ENCODE measurements at regions not wholly inside any gene's neighbourhood (a gene's known extent, or its start where the extent isn't known, plus 50 kb on each side); places are given as distances from the start of the nearest gene placed in this dataset.
"Not testable (repeated sequence)": the region's sequence is repeated elsewhere in the genome, so short reads cannot be mapped to it uniquely, and the experiment has no call there.

DNA sequence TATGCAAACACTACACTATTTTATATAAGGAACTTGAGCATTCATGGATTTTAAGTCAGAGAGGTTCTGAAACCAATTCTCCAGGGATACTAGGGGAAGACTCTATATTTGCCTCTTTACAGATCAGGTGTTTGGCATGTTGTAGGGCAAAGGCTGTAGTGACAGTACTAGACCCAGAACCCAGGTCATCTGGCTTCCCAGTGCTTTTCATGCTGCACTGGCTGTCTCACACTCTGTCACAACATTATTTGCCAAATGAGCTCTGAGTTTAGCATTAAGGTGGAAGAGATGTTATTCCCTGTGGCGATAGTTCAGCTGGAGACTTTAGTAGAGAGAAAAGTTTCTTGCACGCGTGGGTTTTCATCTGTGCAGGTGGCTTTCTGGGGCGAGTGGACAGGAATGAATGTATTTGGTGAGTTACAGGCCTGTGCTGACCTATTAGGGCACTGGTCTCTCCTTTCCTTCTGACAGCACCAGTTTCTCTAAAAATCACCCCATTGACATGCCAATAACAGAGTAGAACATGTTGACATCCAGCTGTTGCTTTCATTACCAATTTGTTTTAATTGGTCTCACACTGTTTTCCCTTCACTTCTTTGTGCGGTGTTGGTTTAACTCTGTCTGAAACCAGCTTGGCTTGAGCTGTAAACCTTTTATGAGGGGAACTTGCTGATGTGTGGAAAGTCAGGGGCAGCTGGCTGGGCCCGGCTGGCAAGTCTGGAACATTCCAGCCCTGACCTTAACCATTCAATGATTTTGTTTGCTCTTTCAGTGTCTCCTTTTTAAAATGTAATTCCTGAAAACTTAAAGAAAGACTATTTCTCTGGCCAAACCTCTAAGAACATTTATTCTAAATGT is 643.0 kb upstream of the FAM98A start:
- Histone ChIP-seq H3K4me3 (ENCODE audit: low read depth in 1 of 2, low read length in 2 of 2) (no peak overlapping the region), H3K27ac (ENCODE audit: low read depth in 2 of 2, low read length in 1 of 2) (no peak overlapping the region), H3K9me3 (ENCODE audit: control insufficient read depth in 2 of 2, insufficient read depth in 1 of 2, low read depth in 1 of 2, low read length in 1 of 2) (peaks cover 0 to 6% of the 10 kb centered on the region in 2 donors), H3K4me1 (ENCODE audit: control insufficient read depth in 2 of 2, insufficient read depth in 2 of 2, low read length in 1 of 2) (no peaks in the 10 kb centered on the region), H3K36me3 (ENCODE audit: control insufficient read depth in 2 of 2, insufficient read depth in 2 of 2, low read length in 1 of 2) (no peaks in the 10 kb centered on the region), H3K27me3 (ENCODE audit: control insufficient read depth in 1 of 2, insufficient read depth in 2 of 2, low read length in 2 of 2) (no peaks in the 10 kb centered on the region)
- 64 to 69% methylated on average over 6 of the region's 6 CpGs for WGBS, 2 donors

DNA sequence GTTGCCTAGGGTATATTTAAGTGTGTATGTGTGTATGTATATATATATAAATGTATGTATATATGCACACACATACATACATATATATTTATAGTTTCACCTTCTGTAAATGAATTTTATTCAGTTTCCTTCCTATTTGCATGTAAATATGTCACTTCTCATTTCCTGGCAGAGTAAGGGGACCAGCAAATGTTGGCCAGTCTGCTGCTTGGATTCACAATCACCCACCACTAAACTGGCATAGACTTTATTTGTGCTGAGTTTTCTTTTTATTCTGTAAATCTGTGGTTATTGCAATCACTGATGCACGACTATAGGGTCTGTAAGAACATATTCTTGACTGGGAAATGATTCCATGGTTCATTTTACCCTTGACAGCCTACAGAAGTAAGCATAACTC is 640.4 kb upstream of the FAM98A start:
- Histone ChIP-seq H3K9me3 (ENCODE audit: control insufficient read depth in 2 of 2, insufficient read depth in 1 of 2, low read depth in 1 of 2, low read length in 1 of 2) (peaks cover 0 to 6% of the 10 kb centered on the region in 2 donors), H3K4me3 (ENCODE audit: low read depth in 1 of 2, low read length in 2 of 2) (no peak overlapping the region), H3K36me3 (ENCODE audit: control insufficient read depth in 2 of 2, insufficient read depth in 2 of 2, low read length in 1 of 2) (no peaks in the 10 kb centered on the region), H3K27me3 (ENCODE audit: control insufficient read depth in 1 of 2, insufficient read depth in 2 of 2, low read length in 2 of 2) (no peaks in the 10 kb centered on the region), H3K27ac (ENCODE audit: low read depth in 2 of 2, low read length in 1 of 2) (no peak overlapping the region), H3K4me1 (ENCODE audit: control insufficient read depth in 2 of 2, insufficient read depth in 2 of 2, low read length in 1 of 2) (no peaks in the 10 kb centered on the region)
- 49 to 70% methylated on average over 1 of the region's 1 CpG for WGBS, 2 donors

DNA sequence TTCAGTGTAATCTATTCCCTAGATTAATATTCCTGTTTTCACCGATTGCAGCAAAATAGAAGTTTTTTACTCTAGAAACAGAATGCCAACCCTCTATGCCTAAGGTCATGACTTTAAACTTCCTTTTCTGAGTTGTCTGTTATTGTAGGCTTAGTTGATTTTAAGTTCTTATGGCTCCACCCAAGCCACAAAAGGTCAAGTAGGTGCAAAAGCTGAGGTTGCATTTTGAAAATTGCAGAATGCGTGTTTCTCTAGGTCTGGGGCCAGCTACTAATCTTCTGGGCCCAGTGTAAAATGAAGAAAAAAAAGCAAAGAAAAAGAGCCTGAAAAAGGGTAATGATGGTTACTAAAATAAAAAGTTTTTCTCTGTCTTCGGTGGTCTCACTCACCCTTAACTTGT is 635.7 kb upstream of the FAM98A start:
- Histone ChIP-seq H3K4me1 (ENCODE audit: control insufficient read depth in 2 of 2, insufficient read depth in 2 of 2, low read length in 1 of 2) (no peaks in the 10 kb centered on the region), H3K4me3 (ENCODE audit: low read depth in 1 of 2, low read length in 2 of 2) (no peak overlapping the region), H3K27me3 (ENCODE audit: control insufficient read depth in 1 of 2, insufficient read depth in 2 of 2, low read length in 2 of 2) (no peaks in the 10 kb centered on the region), H3K9me3 (ENCODE audit: control insufficient read depth in 2 of 2, insufficient read depth in 1 of 2, low read depth in 1 of 2, low read length in 1 of 2) (peaks cover 0 to 6% of the 10 kb centered on the region in 2 donors), H3K27ac (ENCODE audit: low read depth in 2 of 2, low read length in 1 of 2) (no peak overlapping the region), H3K36me3 (ENCODE audit: control insufficient read depth in 2 of 2, insufficient read depth in 2 of 2, low read length in 1 of 2) (no peaks in the 10 kb centered on the region)
- 74 to 82% methylated on average over 3 of the region's 3 CpGs for WGBS, 2 donors

DNA sequence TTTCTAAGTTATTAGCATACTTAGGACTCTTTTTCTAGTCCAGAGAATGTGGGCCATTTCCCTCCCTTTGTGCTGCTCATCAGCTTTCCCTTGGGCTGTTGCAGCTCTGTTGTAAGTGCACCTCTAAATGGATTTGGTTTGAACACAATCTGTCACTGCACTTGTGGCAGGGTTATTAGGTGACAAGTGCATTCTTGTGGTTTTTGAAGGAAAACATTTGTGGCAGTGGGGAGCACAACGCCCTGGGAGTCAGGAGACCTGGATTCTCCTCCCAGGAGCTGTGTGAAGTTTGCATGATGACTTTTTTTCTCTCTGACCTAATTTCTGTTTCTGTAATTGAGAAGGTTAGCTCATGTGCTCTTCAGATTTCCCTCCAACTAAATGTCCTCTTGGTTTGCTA is 630.9 kb upstream of the FAM98A start:
- H3K9me3 ChIP-seq (ENCODE audit: control insufficient read depth in 2 of 2, insufficient read depth in 1 of 2, low read depth in 1 of 2, low read length in 1 of 2): no peaks in the 10 kb centered on the region
- no peaks in the 10 kb centered on the region for H3K36me3 ChIP-seq (ENCODE audit: control insufficient read depth in 2 of 2, insufficient read depth in 2 of 2, low read length in 1 of 2)
- no peak overlapping the region for H3K27ac ChIP-seq (ENCODE audit: low read depth in 2 of 2, low read length in 1 of 2)
- no peak overlapping the region for H3K4me3 ChIP-seq (ENCODE audit: low read depth in 1 of 2, low read length in 2 of 2)
- 43 to 49% methylated on average over 1 of the region's 1 CpG for WGBS, 2 donors
- no peaks in the 10 kb centered on the region for H3K27me3 ChIP-seq (ENCODE audit: control insufficient read depth in 1 of 2, insufficient read depth in 2 of 2, low read length in 2 of 2)
- no peaks in the 10 kb centered on the region for H3K4me1 ChIP-seq (ENCODE audit: control insufficient read depth in 2 of 2, insufficient read depth in 2 of 2, low read length in 1 of 2)

DNA sequence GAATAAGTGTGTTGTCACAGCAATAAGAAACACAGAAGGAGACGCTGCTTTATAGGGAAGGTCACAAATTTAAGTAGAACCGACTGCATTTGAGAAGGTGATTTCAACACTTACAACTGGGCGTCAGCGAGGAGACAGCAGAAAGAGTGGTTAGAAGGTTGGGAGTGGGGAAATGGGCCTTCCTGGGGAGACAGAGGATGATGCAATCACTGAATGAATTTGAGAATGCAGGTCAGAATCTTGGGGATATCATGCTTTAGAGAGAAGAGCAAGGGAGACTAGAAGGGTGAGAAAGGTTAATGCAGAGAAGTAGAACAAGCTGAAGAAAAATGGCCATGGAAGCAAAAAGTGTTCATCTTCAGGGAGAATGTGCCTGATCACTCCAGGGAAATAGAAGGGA is 616.1 kb upstream of the FAM98A start:
- Histone ChIP-seq H3K27me3 (ENCODE audit: control insufficient read depth in 1 of 2, insufficient read depth in 2 of 2, low read length in 2 of 2) (no peaks in the 10 kb centered on the region), H3K4me3 (ENCODE audit: low read depth in 1 of 2, low read length in 2 of 2) (no peak overlapping the region), H3K9me3 (ENCODE audit: control insufficient read depth in 2 of 2, insufficient read depth in 1 of 2, low read depth in 1 of 2, low read length in 1 of 2) (peaks cover 0 to 2% of the 10 kb centered on the region in 2 donors), H3K4me1 (ENCODE audit: control insufficient read depth in 2 of 2, insufficient read depth in 2 of 2, low read length in 1 of 2) (no peaks in the 10 kb centered on the region), H3K36me3 (ENCODE audit: control insufficient read depth in 2 of 2, insufficient read depth in 2 of 2, low read length in 1 of 2) (no peaks in the 10 kb centered on the region), H3K27ac (ENCODE audit: low read depth in 2 of 2, low read length in 1 of 2) (no peak overlapping the region)
- WGBS, 2 donors: 89 to 91% methylated on average over 4 of the region's 4 CpGs

DNA sequence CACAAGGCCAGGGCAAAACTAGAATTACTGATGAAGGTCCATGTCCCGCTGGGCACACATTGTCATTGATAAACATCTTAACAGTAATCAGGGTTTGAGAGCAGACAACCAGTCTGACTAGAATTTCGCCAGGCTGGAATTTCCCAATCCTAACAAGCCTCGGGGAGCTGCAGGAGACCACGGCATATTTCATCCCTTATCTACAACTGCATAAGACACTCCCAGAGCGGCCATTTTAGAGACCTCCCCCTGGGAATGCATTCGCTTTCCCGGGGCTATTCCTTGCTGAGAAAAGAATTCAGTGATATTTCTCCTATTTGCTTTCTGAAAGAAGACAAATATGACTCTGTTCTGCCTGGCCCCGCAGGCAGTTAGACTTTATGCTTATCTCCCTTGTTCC is 611.3 kb upstream of the FAM98A start:
- not testable (repeated sequence) for H3K4me1 ChIP-seq (ENCODE audit: control insufficient read depth in 2 of 2, insufficient read depth in 2 of 2, low read length in 1 of 2); H3K27ac ChIP-seq (ENCODE audit: low read depth in 2 of 2, low read length in 1 of 2); H3K27me3 ChIP-seq (ENCODE audit: control insufficient read depth in 1 of 2, insufficient read depth in 2 of 2, low read length in 2 of 2); H3K9me3 ChIP-seq (ENCODE audit: control insufficient read depth in 2 of 2, insufficient read depth in 1 of 2, low read depth in 1 of 2, low read length in 1 of 2); H3K4me3 ChIP-seq (ENCODE audit: low read depth in 1 of 2, low read length in 2 of 2); H3K36me3 ChIP-seq (ENCODE audit: control insufficient read depth in 2 of 2, insufficient read depth in 2 of 2, low read length in 1 of 2)
- WGBS, 2 donors: 83 to 87% methylated on average over 8 of the region's 8 CpGs

DNA sequence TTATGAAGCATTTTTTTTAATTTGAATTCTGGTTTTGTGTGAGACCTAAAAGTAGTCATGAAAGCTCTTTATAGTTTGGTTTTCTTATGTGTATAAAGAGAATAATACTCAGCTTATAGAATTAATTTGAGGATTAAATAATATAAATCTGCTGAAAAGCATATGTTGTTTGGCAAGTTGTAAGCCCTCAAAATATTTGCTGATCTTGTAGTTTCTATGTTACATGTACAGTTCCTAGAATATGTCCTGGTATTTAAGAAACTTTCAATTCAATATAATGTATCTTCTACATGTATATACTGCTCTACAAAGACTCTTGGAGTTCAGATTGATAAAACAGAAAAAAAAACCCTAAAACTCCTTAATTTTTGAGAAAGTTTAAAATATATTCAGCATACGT is 605.5 kb upstream of the FAM98A start:
- H3K36me3 ChIP-seq (ENCODE audit: control insufficient read depth in 2 of 2, insufficient read depth in 2 of 2, low read length in 1 of 2): no peaks in the 10 kb centered on the region
- 67 to 71% methylated on average over 1 of the region's 1 CpG for WGBS, 2 donors
- no peak overlapping the region for H3K4me3 ChIP-seq (ENCODE audit: low read depth in 1 of 2, low read length in 2 of 2)
- H3K4me1 ChIP-seq (ENCODE audit: control insufficient read depth in 2 of 2, insufficient read depth in 2 of 2, low read length in 1 of 2): no peaks in the 10 kb centered on the region
- H3K27me3 ChIP-seq (ENCODE audit: control insufficient read depth in 1 of 2, insufficient read depth in 2 of 2, low read length in 2 of 2): no peaks in the 10 kb centered on the region
- H3K27ac ChIP-seq (ENCODE audit: low read depth in 2 of 2, low read length in 1 of 2): no peak overlapping the region
- H3K9me3 ChIP-seq (ENCODE audit: control insufficient read depth in 2 of 2, insufficient read depth in 1 of 2, low read depth in 1 of 2, low read length in 1 of 2): peaks cover 2 to 6% of the 10 kb centered on the region in 2 donors

DNA sequence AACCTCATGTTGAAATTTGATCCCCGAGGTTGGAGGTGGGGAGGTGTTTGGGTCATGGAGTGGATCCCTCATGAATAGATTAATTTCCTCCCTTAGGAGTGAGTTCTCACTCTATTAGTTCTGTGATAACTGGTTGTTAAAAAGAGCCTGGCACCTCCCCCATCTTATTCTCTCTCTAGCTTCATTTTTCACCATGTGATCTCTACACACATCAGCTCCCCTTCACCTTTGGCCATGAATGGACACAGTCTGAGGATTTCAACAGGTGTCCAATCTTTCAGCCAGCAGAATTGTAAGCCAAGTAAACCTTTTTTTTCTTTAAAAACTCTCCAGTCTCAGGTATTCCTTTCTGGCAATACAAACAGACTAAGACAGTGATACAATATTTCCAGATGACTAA is 602.0 kb upstream of the FAM98A start:
- Histone ChIP-seq H3K4me3 (ENCODE audit: low read depth in 1 of 2, low read length in 2 of 2) (no peak overlapping the region), H3K27me3 (ENCODE audit: control insufficient read depth in 1 of 2, insufficient read depth in 2 of 2, low read length in 2 of 2) (no peaks in the 10 kb centered on the region), H3K9me3 (ENCODE audit: control insufficient read depth in 2 of 2, insufficient read depth in 1 of 2, low read depth in 1 of 2, low read length in 1 of 2) (peaks cover 0 to 1% of the 10 kb centered on the region in 2 donors), H3K36me3 (ENCODE audit: control insufficient read depth in 2 of 2, insufficient read depth in 2 of 2, low read length in 1 of 2) (no peaks in the 10 kb centered on the region), H3K27ac (ENCODE audit: low read depth in 2 of 2, low read length in 1 of 2) (no peak overlapping the region), H3K4me1 (ENCODE audit: control insufficient read depth in 2 of 2, insufficient read depth in 2 of 2, low read length in 1 of 2) (no peaks in the 10 kb centered on the region)
- 52 to 71% methylated on average over 1 of the region's 1 CpG for WGBS, 2 donors

DNA sequence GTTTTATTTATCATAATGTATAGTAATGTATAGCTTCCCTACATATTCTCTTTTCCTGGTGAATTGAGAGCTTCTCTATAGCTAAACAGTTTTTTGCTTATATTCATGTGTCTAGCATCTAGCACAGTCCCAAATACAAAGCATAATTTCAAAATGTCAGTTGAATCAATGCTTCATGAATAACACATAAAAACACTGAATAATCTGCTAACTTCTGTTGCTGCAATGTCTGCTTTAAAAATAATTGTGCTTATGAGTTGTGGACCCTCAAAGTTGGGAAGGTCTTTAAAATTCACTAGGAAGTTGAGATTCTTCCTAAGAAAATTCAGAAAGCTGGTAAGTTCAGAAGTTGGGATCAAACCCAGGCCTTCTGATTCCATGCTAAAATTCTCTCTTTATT is 600.9 kb upstream of the FAM98A start:
- no peak overlapping the region for H3K27ac ChIP-seq (ENCODE audit: low read depth in 2 of 2, low read length in 1 of 2)
- H3K36me3 ChIP-seq (ENCODE audit: control insufficient read depth in 2 of 2, insufficient read depth in 2 of 2, low read length in 1 of 2): no peaks in the 10 kb centered on the region
- H3K4me3 ChIP-seq (ENCODE audit: low read depth in 1 of 2, low read length in 2 of 2): no peak overlapping the region
- no peaks in the 10 kb centered on the region for H3K27me3 ChIP-seq (ENCODE audit: control insufficient read depth in 1 of 2, insufficient read depth in 2 of 2, low read length in 2 of 2)
- H3K4me1 ChIP-seq (ENCODE audit: control insufficient read depth in 2 of 2, insufficient read depth in 2 of 2, low read length in 1 of 2): no peaks in the 10 kb centered on the region
- no peaks in the 10 kb centered on the region for H3K9me3 ChIP-seq (ENCODE audit: control insufficient read depth in 2 of 2, insufficient read depth in 1 of 2, low read depth in 1 of 2, low read length in 1 of 2)

DNA sequence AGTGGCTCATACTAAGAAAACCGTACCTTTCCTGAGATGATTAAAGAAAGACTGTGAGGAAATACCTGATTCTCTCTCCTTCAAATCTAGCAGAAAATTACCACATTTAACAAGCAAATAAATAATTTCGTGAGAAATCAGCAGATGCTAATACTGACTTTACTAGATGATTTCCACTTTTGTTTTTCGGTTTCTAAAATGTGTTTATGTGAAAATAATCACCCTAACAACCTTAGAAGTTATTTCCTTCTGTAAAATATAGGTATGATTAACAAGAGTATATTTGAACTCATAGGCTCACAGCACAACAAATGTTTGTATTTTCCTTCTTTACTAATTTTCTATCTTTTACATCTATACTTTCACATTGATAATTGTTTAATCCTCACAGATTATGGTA is 594.1 kb upstream of the FAM98A start:
- Histone ChIP-seq H3K36me3 (ENCODE audit: control insufficient read depth in 2 of 2, insufficient read depth in 2 of 2, low read length in 1 of 2) (no peaks in the 10 kb centered on the region), H3K27me3 (ENCODE audit: control insufficient read depth in 1 of 2, insufficient read depth in 2 of 2, low read length in 2 of 2) (no peaks in the 10 kb centered on the region), H3K9me3 (ENCODE audit: control insufficient read depth in 2 of 2, insufficient read depth in 1 of 2, low read depth in 1 of 2, low read length in 1 of 2) (no peaks in the 10 kb centered on the region), H3K27ac (ENCODE audit: low read depth in 2 of 2, low read length in 1 of 2) (no peak overlapping the region), H3K4me1 (ENCODE audit: control insufficient read depth in 2 of 2, insufficient read depth in 2 of 2, low read length in 1 of 2) (no peaks in the 10 kb centered on the region), H3K4me3 (ENCODE audit: low read depth in 1 of 2, low read length in 2 of 2) (no peak overlapping the region)
- 61 to 64% methylated on average over 3 of the region's 3 CpGs for WGBS, 2 donors
